HepG2 (cell line): ENCODE measurements at regions not wholly inside any gene's neighbourhood (a gene's known extent, or its start where the extent isn't known, plus 50 kb on each side); places are given as distances from the start of the nearest gene placed in this dataset.

Experiments used
- CTCF ChIP-seq: sonication (generic); formaldehyde crosslinking; IDR thresholded peaks from 2 replicates; pipeline ENCODE4 v1.5.0; 2020; ENCODE audit warnings: mild to moderate bottlenecking, missing genetic modification reagents, moderate library complexity
- EED ChIP-seq: sonication (generic); formaldehyde crosslinking; IDR thresholded peaks from 2 replicates; pipeline ENCODE4 v1.5.0; 2020; ENCODE audit warnings: mild to moderate bottlenecking, missing genetic modification reagents
- EZH2 ChIP-seq: conservative IDR thresholded peaks from 2 replicates; pipeline ENCODE4 v1.6.1; 2012; ENCODE audit warnings: mild to moderate bottlenecking, low read depth, low read length, moderate library complexity
- GABPA ChIP-seq, 2 experiments: IDR thresholded peaks; 2 replicates each; pipeline ENCODE4 v1.6.1; 2011 to 2016; ENCODE audit warnings: low read depth in 2 of 2, low read length in 1 of 2, missing biosample characterization in 1 of 2, missing genetic modification characterization in 1 of 2
- GMEB1 ChIP-seq: sonication (generic); formaldehyde crosslinking; IDR thresholded peaks from 2 replicates; pipeline ENCODE4 v1.5.1; 2020; ENCODE audit warnings: missing genetic modification reagents, mild to moderate bottlenecking, borderline replicate concordance
- ISX ChIP-seq: sonication (generic); formaldehyde crosslinking; conservative IDR thresholded peaks from 2 replicates; pipeline ENCODE4 v1.5.0; 2020; ENCODE audit warnings: missing genetic modification reagents
- NCOR1 ChIP-seq: fragments of 200-600 bp; sonication (generic); IDR thresholded peaks from 2 replicates; pipeline ENCODE4 v1.7.0; 2017; ENCODE audit warnings: antibody characterized with exemption, low read length, borderline replicate concordance
- ZNF232 ChIP-seq: sonication (generic); formaldehyde crosslinking; IDR thresholded peaks from 2 replicates; pipeline ENCODE4 v1.4.0; 2020; ENCODE audit warnings: missing genetic modification reagents, borderline replicate concordance

- no peak for TF ChIP-seq ZNF232 (CRISPR knock-in tag)
- TF ChIP-seq NCOR1, result no peak
- TF ChIP-seq CTCF, result no peak
- TF ChIP-seq EED, result no peak
- TF ChIP-seq EZH2, result no peak
- TF ChIP-seq GMEB1 (CRISPR knock-in tag), result no peak
- no peak for TF ChIP-seq GABPA (IDR thresholded peaks at IDR 0.05; ENCODE audit: low read depth, low read length)
- TF ChIP-seq GABPA (CRISPR knock-in tag; IDR thresholded peaks at IDR 0.05; ENCODE audit: low read depth), result no peak
- TF ChIP-seq ISX (CRISPR knock-in tag), result no peak
Observed at GRCh38 chr7:10282909-10283308, 690.8 kb upstream of the PHF14 start.
